PFSK-1 (cell line): ENCODE measurements at regions not wholly inside any gene's neighbourhood (a gene's known extent, or its start where the extent isn't known, plus 50 kb on each side); places are given as distances from the start of the nearest gene placed in this dataset.

Experiments
- FOXP2 ChIP-seq: optimal IDR thresholded peaks from 2 replicates; pipeline ENCODE3; 2011; ENCODE audit warnings: borderline replicate concordance, control low read depth, inconsistent platforms; ENCODE audit not compliant: insufficient read depth; ENCODE audit errors: extremely low read length, extremely low read depth
- POLR2AphosphoS5 ChIP-seq: IDR thresholded peaks from 2 replicates; pipeline ENCODE4 v1.6.1; 2012; ENCODE audit warnings: low read depth, mild to moderate bottlenecking, control low read depth, low read length, moderate library complexity
- SIN3A ChIP-seq: IDR thresholded peaks from 2 replicates; pipeline ENCODE4 v1.6.1; 2012; ENCODE audit warnings: mild to moderate bottlenecking, low read length, moderate library complexity, borderline replicate concordance; ENCODE audit not compliant: insufficient read depth
- TAF1 ChIP-seq: IDR thresholded peaks from 2 replicates; pipeline ENCODE4 v1.6.1; 2012; ENCODE audit warnings: low read length, control low read depth, borderline replicate concordance; ENCODE audit not compliant: insufficient read depth
- TF ChIP-seq, protein P1 (sequence below), 2 experiments: IDR thresholded peaks; 2 replicates each; pipeline versions ENCODE4 v1.6.1 to v1.8.0; 2011 to 2012; ENCODE audit warnings: low read depth in 2 of 2, low read length in 2 of 2, control low read depth in 1 of 2, inconsistent platforms in 1 of 2, mild to moderate bottlenecking in 1 of 2, moderate library complexity in 1 of 2; ENCODE audit not compliant: insufficient read depth in 1 of 2

DNA sequence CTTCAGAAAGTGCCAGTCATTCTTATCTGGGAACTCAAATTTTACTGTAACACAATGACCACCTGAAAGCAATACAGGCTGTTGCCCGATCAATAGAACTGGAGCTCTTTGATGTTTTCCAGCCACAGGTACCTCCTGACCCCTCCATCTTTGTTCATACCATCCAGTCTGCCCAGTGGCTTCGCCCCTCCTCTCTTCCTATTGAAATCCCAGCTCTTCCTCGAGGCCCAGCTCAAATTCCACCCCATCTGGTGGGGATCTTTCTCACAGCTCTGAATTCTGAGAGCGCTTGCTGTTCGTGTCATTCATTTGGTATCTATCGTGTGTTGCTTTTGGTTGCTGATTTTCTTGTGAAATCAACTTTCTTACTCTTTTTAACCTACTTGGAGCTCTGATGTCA lies 87.9 kb upstream of the CNKSR3 start:
- TF ChIP-seq SIN3A: no peak
- no peak for TF ChIP-seq FOXP2
- TF ChIP-seq, protein P1, sequence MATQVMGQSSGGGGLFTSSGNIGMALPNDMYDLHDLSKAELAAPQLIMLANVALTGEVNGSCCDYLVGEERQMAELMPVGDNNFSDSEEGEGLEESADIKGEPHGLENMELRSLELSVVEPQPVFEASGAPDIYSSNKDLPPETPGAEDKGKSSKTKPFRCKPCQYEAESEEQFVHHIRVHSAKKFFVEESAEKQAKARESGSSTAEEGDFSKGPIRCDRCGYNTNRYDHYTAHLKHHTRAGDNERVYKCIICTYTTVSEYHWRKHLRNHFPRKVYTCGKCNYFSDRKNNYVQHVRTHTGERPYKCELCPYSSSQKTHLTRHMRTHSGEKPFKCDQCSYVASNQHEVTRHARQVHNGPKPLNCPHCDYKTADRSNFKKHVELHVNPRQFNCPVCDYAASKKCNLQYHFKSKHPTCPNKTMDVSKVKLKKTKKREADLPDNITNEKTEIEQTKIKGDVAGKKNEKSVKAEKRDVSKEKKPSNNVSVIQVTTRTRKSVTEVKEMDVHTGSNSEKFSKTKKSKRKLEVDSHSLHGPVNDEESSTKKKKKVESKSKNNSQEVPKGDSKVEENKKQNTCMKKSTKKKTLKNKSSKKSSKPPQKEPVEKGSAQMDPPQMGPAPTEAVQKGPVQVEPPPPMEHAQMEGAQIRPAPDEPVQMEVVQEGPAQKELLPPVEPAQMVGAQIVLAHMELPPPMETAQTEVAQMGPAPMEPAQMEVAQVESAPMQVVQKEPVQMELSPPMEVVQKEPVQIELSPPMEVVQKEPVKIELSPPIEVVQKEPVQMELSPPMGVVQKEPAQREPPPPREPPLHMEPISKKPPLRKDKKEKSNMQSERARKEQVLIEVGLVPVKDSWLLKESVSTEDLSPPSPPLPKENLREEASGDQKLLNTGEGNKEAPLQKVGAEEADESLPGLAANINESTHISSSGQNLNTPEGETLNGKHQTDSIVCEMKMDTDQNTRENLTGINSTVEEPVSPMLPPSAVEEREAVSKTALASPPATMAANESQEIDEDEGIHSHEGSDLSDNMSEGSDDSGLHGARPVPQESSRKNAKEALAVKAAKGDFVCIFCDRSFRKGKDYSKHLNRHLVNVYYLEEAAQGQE (IDR thresholded peaks at IDR 0.05; ENCODE audit: insufficient read depth in 1 of 2, low read depth in 2 of 2, low read length in 2 of 2): no peak
- no peak for TF ChIP-seq TAF1
- no peak for TF ChIP-seq POLR2AphosphoS5

- TF ChIP-seq POLR2AphosphoS5: no peak
- no peak for TF ChIP-seq FOXP2
- TF ChIP-seq SIN3A: no peak
- TF ChIP-seq, protein P1 (IDR thresholded peaks at IDR 0.05; ENCODE audit: insufficient read depth in 1 of 2, low read depth in 2 of 2, low read length in 2 of 2): no peak
- TF ChIP-seq TAF1: no peak
Observed at GRCh38 chr6:154602296-154602695, 91.8 kb upstream of the CNKSR3 start.

GRCh38 chr6:154602708-154603107 lies 92.2 kb upstream of the CNKSR3 start:
- TF ChIP-seq FOXP2 (no peak), TAF1 (no peak), POLR2AphosphoS5 (no peak), SIN3A (no peak)
- TF ChIP-seq, protein P1 (IDR thresholded peaks at IDR 0.05; ENCODE audit: insufficient read depth in 1 of 2, low read depth in 2 of 2, low read length in 2 of 2): no peak

DNA sequence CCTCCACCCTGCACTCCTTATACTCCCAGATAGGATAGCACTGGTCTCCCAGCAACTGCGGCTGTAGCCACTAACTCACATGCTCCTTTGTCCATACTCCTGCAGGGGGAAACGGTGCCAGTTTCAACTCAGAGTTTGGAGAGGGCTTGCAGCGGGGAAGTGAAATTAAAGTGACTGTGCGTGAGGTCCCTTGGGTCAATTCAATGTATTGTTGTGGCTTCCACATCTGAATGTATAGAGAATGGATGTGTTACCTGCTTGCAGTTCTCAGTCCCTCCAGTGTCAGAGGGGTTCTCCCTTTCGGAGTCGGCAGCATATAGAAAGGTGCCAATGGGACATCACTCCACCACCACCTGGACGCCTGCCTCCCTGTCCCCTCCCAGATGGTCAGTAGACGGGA lies 93.6 kb upstream of the CNKSR3 start:
- TF ChIP-seq SIN3A (no peak), POLR2AphosphoS5 (no peak), TAF1 (no peak), FOXP2 (no peak)
- TF ChIP-seq, protein P1 (IDR thresholded peaks at IDR 0.05; ENCODE audit: insufficient read depth in 1 of 2, low read depth in 2 of 2, low read length in 2 of 2): no peak

DNA sequence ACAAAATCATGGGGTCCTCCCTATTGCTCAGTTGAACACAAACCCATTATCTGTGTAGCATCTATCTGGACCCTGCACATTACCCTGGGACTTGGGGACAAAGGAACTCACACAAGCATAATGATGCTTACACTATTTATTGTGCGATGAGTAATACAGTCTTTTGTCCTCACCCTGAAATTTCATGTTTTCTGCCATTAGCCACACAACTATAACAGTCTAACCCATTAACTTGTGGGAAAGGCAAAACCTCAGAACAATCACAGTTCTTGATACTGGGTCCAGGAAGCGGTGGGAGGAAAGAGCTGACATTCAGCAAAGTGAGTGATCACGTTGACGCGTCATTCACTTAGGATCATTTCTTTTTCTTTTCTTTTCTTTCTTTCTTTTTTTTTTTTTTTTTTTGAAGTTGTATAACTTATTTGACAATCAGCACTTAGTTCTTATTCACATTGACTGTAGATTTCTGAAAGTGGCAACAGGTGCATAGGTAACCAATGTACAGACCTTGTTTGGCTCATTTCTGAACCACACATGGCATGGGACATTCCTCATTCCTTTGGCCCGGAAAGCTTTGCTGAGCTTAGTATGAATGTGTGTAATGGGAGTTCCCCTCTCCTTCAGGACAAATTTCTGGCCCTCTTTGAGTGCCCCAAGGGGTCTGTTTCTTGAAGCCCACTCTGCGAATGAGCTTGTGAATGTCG lies 94.8 kb upstream of the CNKSR3 start:
- no peak for TF ChIP-seq POLR2AphosphoS5
- TF ChIP-seq, protein P1 (IDR thresholded peaks at IDR 0.05; ENCODE audit: insufficient read depth in 1 of 2, low read depth in 2 of 2, low read length in 2 of 2): no peak
